Gastroesophageal sphincter (tissue), 4 donors: ENCODE measurements at regions not wholly inside any gene's neighbourhood (a gene's known extent, or its start where the extent isn't known, plus 50 kb on each side); places are given as distances from the start of the nearest gene placed in this dataset.

Experiments used
- ATAC-seq: fragments of 150-250 bp; one replicate; pipeline ENCODE4 v1.9.1; 2016; ENCODE audit warnings: mild to moderate bottlenecking, moderate library complexity
- H3K27ac ChIP-seq, 4 donors: fragments of 200-600 bp; sonication (generic) in 3 of 4; 1 replicate in 3 of 4; 2 replicates in 1 of 4; pipeline ENCODE4 v1.5.1; 2016 to 2019
- H3K27me3 ChIP-seq: fragments of 200-600 bp; sonication (generic); one replicate; pipeline ENCODE4 v1.5.1; 2019
- H3K36me3 ChIP-seq, 2 donors: fragments of 200-600 bp; sonication (generic); one replicate each; pipeline ENCODE4 v1.5.1; 2019; ENCODE audit warnings: control low read depth in 1 of 2
- H3K4me1 ChIP-seq, 3 donors: fragments of 200-600 bp; sonication (generic); 1 replicate in 2 of 3; 2 replicates in 1 of 3; pipeline ENCODE4 v1.5.1; 2016 to 2019; ENCODE audit warnings: control low read depth in 2 of 3
- H3K4me3 ChIP-seq, 2 donors: fragments of 200-600 bp; sonication (generic); one replicate each; pipeline ENCODE4 v1.5.1; 2019; ENCODE audit warnings: mild to moderate bottlenecking in 1 of 2, moderate library complexity in 1 of 2
- H3K9me3 ChIP-seq, 3 donors: fragments of 200-600 bp; sonication (generic); one replicate each; pipeline ENCODE4 v1.5.1; 2017 to 2019; ENCODE audit warnings: control low read depth in 2 of 3
- CTCF ChIP-seq, 4 experiments: fragments of 200-600 bp in 2 of 4; fragments of 450-650 bp in 2 of 4; sonication (generic) in 1 of 4; IDR thresholded peaks; one replicate each; pipeline ENCODE4 v1.5.1; 2017 to 2019; ENCODE audit warnings: antibody characterized with exemption in 4 of 4, mild to moderate bottlenecking in 2 of 4, moderate library complexity in 2 of 4
- EP300 ChIP-seq: sonication (generic); formaldehyde crosslinking; IDR thresholded peaks from one replicate; pipeline ENCODE4 v1.6.1; 2017; ENCODE audit warnings: antibody characterized with exemption, mild to moderate bottlenecking
- POLR2A ChIP-seq, 2 donors: fragments of 450-650 bp; IDR thresholded peaks; one replicate each; pipeline ENCODE4 v1.6.1; 2017; ENCODE audit warnings: antibody characterized with exemption in 2 of 2, mild to moderate bottlenecking in 2 of 2, moderate library complexity in 1 of 2
- POLR2AphosphoS5 ChIP-seq: sonication (generic); formaldehyde crosslinking; IDR thresholded peaks from one replicate; pipeline ENCODE4 v1.6.1; 2017; ENCODE audit warnings: antibody characterized with exemption
- WGBS, 2 donors: methylation state at CpG; one replicate each; pipeline ENCODE4 v1.1.5; 2018; ENCODE audit warnings: low coverage in 1 of 2; 5-methylcytosine and 5-hydroxymethylcytosine counted together

GRCh38 chr7:148492157-148492860 lies 98.3 kb upstream of the C7orf33 start:
- no peaks in the 10 kb centered on the region for H3K27me3 ChIP-seq
- no peak overlapping the region for H3K27ac ChIP-seq
- 83 to 86% methylated on average over 1 to 3 of the region's 3 CpGs for WGBS, 2 donors
- H3K9me3 ChIP-seq = peaks cover 0 to 12% (median 0%) of the 10 kb centered on the region in 3 donors
- no peak overlapping the region for H3K4me3 ChIP-seq
- no peaks in the 10 kb centered on the region for H3K36me3 ChIP-seq
- TF ChIP-seq CTCF (IDR thresholded peaks at IDR 0.05) (no peak), POLR2A (IDR thresholded peaks at IDR 0.05) (no peak), EP300 (no peak), POLR2AphosphoS5 (no peak)
- ATAC-seq = no peak
- no peaks in the 10 kb centered on the region for H3K4me1 ChIP-seq

GRCh38 chr7:148495605-148496004 lies 95.0 kb upstream of the C7orf33 start:
- TF ChIP-seq EP300 (no peak), POLR2A (IDR thresholded peaks at IDR 0.05) (no peak), CTCF (IDR thresholded peaks at IDR 0.05) (no peak), POLR2AphosphoS5 (no peak)
- H3K4me1 ChIP-seq = no peaks in the 10 kb centered on the region
- no peak overlapping the region for H3K4me3 ChIP-seq
- H3K36me3 ChIP-seq = no peaks in the 10 kb centered on the region
- 92 to 96% methylated on average over 2 to 4 of the region's 4 CpGs for WGBS, 2 donors
- no peak overlapping the region for H3K27ac ChIP-seq
- peaks cover 0 to 12% (median 0%) of the 10 kb centered on the region in 3 donors for H3K9me3 ChIP-seq
- peaks cover 15% of the 10 kb centered on the region for H3K27me3 ChIP-seq
- no peak for ATAC-seq

- Histone ChIP-seq H3K27ac (no peak overlapping the region), H3K36me3 (no peaks in the 10 kb centered on the region), H3K4me1 (no peaks in the 10 kb centered on the region), H3K4me3 (no peak overlapping the region), H3K27me3 (peaks cover 29% of the 10 kb centered on the region), H3K9me3 (no peaks in the 10 kb centered on the region)
- 66 to 68% methylated on average over 3 to 7 of the region's 9 CpGs for WGBS, 2 donors
- no peak for TF ChIP-seq POLR2A (IDR thresholded peaks at IDR 0.05)
- TF ChIP-seq EP300 = no peak
- TF ChIP-seq POLR2AphosphoS5 = no peak
- TF ChIP-seq CTCF (IDR thresholded peaks at IDR 0.05) = no peak
- no peak for ATAC-seq
These were observed 89.6 kb upstream of the C7orf33 start for GRCh38 chr7:148500978-148501377.

- TF ChIP-seq EP300 (no peak), CTCF (IDR thresholded peaks at IDR 0.05) (peak; percentile 58 to 74 (median 69))
- no peaks in the 10 kb centered on the region for H3K9me3 ChIP-seq
- H3K27me3 ChIP-seq = peaks cover 28% of the 10 kb centered on the region
- H3K4me3 ChIP-seq = no peak overlapping the region
- no peaks in the 10 kb centered on the region for H3K36me3 ChIP-seq
- H3K27ac ChIP-seq = no peak overlapping the region
- ATAC-seq = no peak
- H3K4me1 ChIP-seq = no peaks in the 10 kb centered on the region
- 0 to 24% methylated on average over 2 to 3 of the region's 3 CpGs for WGBS, 2 donors
These were observed 86.6 kb upstream of the C7orf33 start for GRCh38 chr7:148503900-148504487.
